Fibroblast of lung (primary cell): ENCODE measurements at regions not wholly inside any gene's neighbourhood (a gene's known extent, or its start where the extent isn't known, plus 50 kb on each side); places are given as distances from the start of the nearest gene placed in this dataset.

ENCODE experiments used
- DNase-seq, 2 donors: peaks; one replicate each; pipeline versions ENCODE4 v3.0.0 to v3.0.0-alpha.2; 2010; ENCODE audit warnings: low read depth in 2 of 2
- H2AFZ ChIP-seq: 2 replicates; pipeline ENCODE4 v1.5.1; 2012; ENCODE audit warnings: low read length, control low read depth, inconsistent platforms
- H3K27ac ChIP-seq: 2 replicates; pipeline ENCODE4 v1.5.1; 2011; ENCODE audit warnings: low read length, control low read depth; ENCODE audit not compliant: insufficient read depth
- H3K27me3 ChIP-seq: 2 replicates; pipeline ENCODE4 v1.5.1; 2011; ENCODE audit warnings: mild to moderate bottlenecking, low read length; ENCODE audit not compliant: control insufficient read depth, insufficient read depth
- H3K36me3 ChIP-seq: 2 replicates; pipeline ENCODE4 v1.5.1; 2011; ENCODE audit warnings: low read length; ENCODE audit not compliant: control insufficient read depth, insufficient read depth
- H3K4me1 ChIP-seq: 2 replicates; pipeline ENCODE4 v1.5.1; 2011; ENCODE audit warnings: low read length; ENCODE audit not compliant: control insufficient read depth, insufficient read depth; ENCODE audit errors: extremely low read depth
- H3K4me2 ChIP-seq: 2 replicates; pipeline ENCODE4 v1.5.1; 2011; ENCODE audit warnings: low read length, control low read depth; ENCODE audit not compliant: insufficient read depth; ENCODE audit errors: extremely low read depth
- H3K4me3 ChIP-seq, 4 experiments: fragments of 200-600 bp in 1 of 4; sonication (generic) in 1 of 4; replicated peaks in 1 of 4; 2 replicates each; pipeline ENCODE4 v1.5.1; 2011 to 2016; ENCODE audit warnings: low read length in 4 of 4, low read depth in 3 of 4, mild to moderate bottlenecking in 3 of 4, control low read depth in 2 of 4, inconsistent platforms in 1 of 4, mixed read lengths in 1 of 4; ENCODE audit not compliant: insufficient read depth in 1 of 4; ENCODE audit errors: control extremely low read depth in 1 of 4
- H3K79me2 ChIP-seq: 2 replicates; pipeline ENCODE4 v1.5.1; 2012; ENCODE audit warnings: mild to moderate bottlenecking, low read length, inconsistent platforms; ENCODE audit not compliant: control insufficient read depth, insufficient read depth
- H3K9ac ChIP-seq: 2 replicates; pipeline ENCODE4 v1.5.1; 2011; ENCODE audit warnings: mild to moderate bottlenecking, low read length, control low read depth; ENCODE audit not compliant: insufficient read depth
- H3K9me3 ChIP-seq: 2 replicates; pipeline ENCODE4 v1.5.1; 2012; ENCODE audit warnings: low read depth, low read length; ENCODE audit not compliant: control insufficient read depth, insufficient read depth
- H4K20me1 ChIP-seq: 2 replicates; pipeline ENCODE4 v1.5.1; 2011; ENCODE audit warnings: low read length; ENCODE audit not compliant: control insufficient read depth, insufficient read depth; ENCODE audit errors: extremely low read depth
- CTCF ChIP-seq, 2 donors: IDR thresholded peaks in 1 of 2; conservative IDR thresholded peaks in 1 of 2; 1 replicate in 1 of 2; 2 replicates in 1 of 2; pipeline ENCODE4 v1.5.1; 2011 to 2012; ENCODE audit warnings: low read length in 2 of 2, control low read depth in 1 of 2, inconsistent platforms in 1 of 2, low read depth in 1 of 2, mild to moderate bottlenecking in 1 of 2
- EZH2 ChIP-seq: IDR thresholded peaks from 2 replicates; pipeline ENCODE4 v1.5.1; 2012; ENCODE audit warnings: low read length, control low read depth, mild to moderate bottlenecking; ENCODE audit errors: missing control alignments

- Histone ChIP-seq H3K27me3 (no peaks in the 10 kb centered on the region), H3K4me3 (no peak overlapping the region), H4K20me1 (no peaks in the 10 kb centered on the region), H3K9ac (no peak overlapping the region), H3K27ac (no peak overlapping the region), H3K4me1 (peaks cover 3% of the 10 kb centered on the region), H3K4me2 (no peak overlapping the region), H3K9me3 (no peaks in the 10 kb centered on the region), H3K36me3 (no peaks in the 10 kb centered on the region), H3K79me2 (no peaks in the 10 kb centered on the region), H2AFZ (no peak overlapping the region)
- TF ChIP-seq EZH2 (no peak), CTCF (conservative IDR thresholded peaks at IDR 0.05 in 1 of 2, IDR thresholded peaks at IDR 0.05 in 1 of 2; ENCODE audit: low read depth in 1 of 2, low read length in 2 of 2) (no peak)
- no peak for DNase-seq
Measured at GRCh38 chr5:97834561-97834960, 651.5 kb upstream of the RIOK2 start.

DNA sequence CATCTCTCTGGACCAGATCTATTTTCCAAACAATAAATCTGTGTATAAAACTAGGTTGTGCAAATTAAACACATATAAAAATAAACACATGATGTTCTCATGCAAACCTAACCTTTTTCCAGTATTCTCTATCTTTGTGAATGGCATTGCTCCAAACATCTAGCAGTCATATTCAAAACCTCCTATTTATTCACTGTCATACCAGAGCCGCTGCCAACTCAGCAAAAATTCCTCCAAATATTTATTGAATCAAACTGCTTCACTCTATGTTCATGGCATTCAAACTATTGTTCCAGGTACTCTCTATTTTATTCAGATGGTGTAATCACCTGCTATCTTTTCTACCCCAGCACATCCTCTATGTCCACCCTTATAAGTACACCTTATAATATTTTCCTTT, 652.1 kb upstream of the RIOK2 start:
- H3K9ac ChIP-seq = no peak overlapping the region

DNA sequence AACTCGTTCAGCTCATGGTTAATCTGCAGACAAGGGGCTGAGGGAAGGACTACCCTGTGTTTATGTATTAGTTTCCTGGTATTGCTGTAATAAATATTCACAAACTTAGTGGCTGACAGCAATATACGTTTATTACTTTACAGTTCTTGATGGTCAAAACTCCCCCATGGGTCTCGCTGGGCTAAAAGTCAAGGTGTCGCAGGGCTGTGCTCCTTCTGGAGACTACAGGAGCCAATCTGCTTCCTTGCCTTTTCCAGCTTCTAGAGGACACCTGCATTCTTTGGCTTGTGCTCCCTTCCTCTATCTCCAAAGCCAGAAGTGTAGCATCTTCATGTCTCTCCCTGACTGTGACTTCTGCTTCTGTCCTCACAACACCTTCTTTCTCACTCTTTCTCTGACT, 653.8 kb upstream of the RIOK2 start:
- no peak for TF ChIP-seq CTCF (conservative IDR thresholded peaks at IDR 0.05 in 1 of 2, IDR thresholded peaks at IDR 0.05 in 1 of 2; ENCODE audit: low read depth in 1 of 2, low read length in 2 of 2)
- no peak for TF ChIP-seq EZH2
- Histone ChIP-seq H3K4me3 (no peak overlapping the region), H3K4me2 (no peak overlapping the region), H3K9ac (no peak overlapping the region), H3K9me3 (no peaks in the 10 kb centered on the region), H3K4me1 (peaks cover 6% of the 10 kb centered on the region), H4K20me1 (no peaks in the 10 kb centered on the region), H3K36me3 (no peaks in the 10 kb centered on the region), H3K27me3 (no peaks in the 10 kb centered on the region), H3K27ac (no peak overlapping the region), H3K79me2 (no peaks in the 10 kb centered on the region), H2AFZ (no peak overlapping the region)
- DNase-seq = no peak

More for the DNA sequence above, 652.1 kb upstream of the RIOK2 start:
- H3K36me3 ChIP-seq = no peaks in the 10 kb centered on the region
- DNase-seq = no peak
- no peaks in the 10 kb centered on the region for H4K20me1 ChIP-seq
- no peaks in the 10 kb centered on the region for H3K79me2 ChIP-seq
- TF ChIP-seq EZH2 = no peak
- no peak for TF ChIP-seq CTCF (conservative IDR thresholded peaks at IDR 0.05 in 1 of 2, IDR thresholded peaks at IDR 0.05 in 1 of 2; ENCODE audit: low read depth in 1 of 2, low read length in 2 of 2)
- H3K27ac ChIP-seq = no peak overlapping the region
- H3K27me3 ChIP-seq = no peaks in the 10 kb centered on the region
- peaks cover 6% of the 10 kb centered on the region for H3K4me1 ChIP-seq
- no peaks in the 10 kb centered on the region for H3K9me3 ChIP-seq
- no peak overlapping the region for H2AFZ ChIP-seq
- H3K4me2 ChIP-seq = no peak overlapping the region
- no peak overlapping the region for H3K4me3 ChIP-seq
